OCI-LY1 (cell line): ENCODE measurements at regions not wholly inside any gene's neighbourhood (a gene's known extent, or its start where the extent isn't known, plus 50 kb on each side); places are given as distances from the start of the nearest gene placed in this dataset.

Source experiments
- H2AFZ ChIP-seq: fragments of 200-600 bp; sonication (generic), shearing (Covaris generic); 2 replicates; pipeline ENCODE4 v1.6.0; 2014; ENCODE audit warnings: antibody characterized with exemption, mild to moderate bottlenecking, low read length
- H3F3A ChIP-seq: fragments of 200-600 bp; sonication (generic), shearing (Covaris generic); 2 replicates; pipeline ENCODE4 v1.6.0; 2014; ENCODE audit warnings: mild to moderate bottlenecking, antibody characterized with exemption, low read length, moderate library complexity; ENCODE audit not compliant: insufficient read depth
- H3K27ac ChIP-seq: fragments of 200-600 bp; sonication (generic); 2 replicates; pipeline ENCODE4 v1.5.1; 2014; ENCODE audit warnings: low read length, mixed run types, mild to moderate bottlenecking, low read depth; ENCODE audit not compliant: poor library complexity, severe bottlenecking
- H3K27me3 ChIP-seq: fragments of 200-600 bp; sonication (generic); 2 replicates; pipeline ENCODE4 v1.6.0; 2014; ENCODE audit warnings: antibody characterized with exemption, mild to moderate bottlenecking, low read length, moderate library complexity; ENCODE audit not compliant: insufficient read depth
- H3K36me3 ChIP-seq: fragments of 200-600 bp; sonication (generic); 2 replicates; pipeline ENCODE4 v1.6.1; 2014; ENCODE audit warnings: mild to moderate bottlenecking, antibody characterized with exemption, low read length, moderate library complexity, mixed read lengths; ENCODE audit not compliant: insufficient read depth
- H3K4me1 ChIP-seq: fragments of 200-600 bp; sonication (generic); 2 replicates; pipeline ENCODE4 v1.5.1; 2014; ENCODE audit warnings: mild to moderate bottlenecking, low read length, moderate library complexity; ENCODE audit not compliant: insufficient read depth, severe bottlenecking
- H3K4me2 ChIP-seq: fragments of 200-600 bp; sonication (generic), shearing (Covaris generic); 2 replicates; pipeline ENCODE4 v1.6.1; 2014; ENCODE audit warnings: low read length
- H3K4me3 ChIP-seq: fragments of 200-600 bp; sonication (generic); 2 replicates; pipeline ENCODE4 v1.5.1; 2014; ENCODE audit warnings: low read length, low read depth, mild to moderate bottlenecking, mixed read lengths; ENCODE audit not compliant: poor library complexity, severe bottlenecking
- H3K79me2 ChIP-seq: fragments of 200-600 bp; shearing (Covaris generic); 2 replicates; pipeline ENCODE4 v1.6.1; 2016; ENCODE audit warnings: mixed run types, low read length, mixed read lengths; ENCODE audit not compliant: insufficient read depth
- H3K9ac ChIP-seq: fragments of 200-600 bp; sonication (generic), shearing (Covaris generic); 2 replicates; pipeline ENCODE4 v1.6.1; 2014; ENCODE audit warnings: mild to moderate bottlenecking, low read length, mixed read lengths
- H3K9me2 ChIP-seq: fragments of 200-600 bp; sonication (generic), shearing (Covaris generic); 2 replicates; pipeline ENCODE4 v1.6.1; 2014; ENCODE audit warnings: low read depth, mild to moderate bottlenecking, low read length, mixed read lengths
- H3K9me3 ChIP-seq: fragments of 200-600 bp; shearing (Covaris generic); 2 replicates; pipeline ENCODE4 v1.6.1; 2014; ENCODE audit warnings: low read length, mixed read lengths
- H4K20me1 ChIP-seq: fragments of 200-600 bp; sonication (generic), shearing (Covaris generic); 2 replicates; pipeline ENCODE4 v1.6.0; 2016; ENCODE audit warnings: mild to moderate bottlenecking, low read length; ENCODE audit not compliant: insufficient read depth
- CTCF ChIP-seq: fragments of 200-600 bp; sonication (generic), shearing (Covaris generic); IDR thresholded peaks from 2 replicates; pipeline ENCODE4 v1.5.1; 2017; ENCODE audit warnings: mild to moderate bottlenecking, antibody characterized with exemption, low read length, moderate library complexity, mixed read lengths
- EZH2 ChIP-seq: fragments of 200-600 bp; sonication (generic), shearing (Covaris generic); IDR thresholded peaks from 2 replicates; pipeline ENCODE4 v1.8.0; 2017; ENCODE audit warnings: borderline replicate concordance, mixed run types, mild to moderate bottlenecking, antibody characterized with exemption, low read length, moderate library complexity, mixed read lengths

- no peak overlapping the region for H3K9ac ChIP-seq
- no peaks in the 10 kb centered on the region for H3F3A ChIP-seq
- no peaks in the 10 kb centered on the region for H3K9me3 ChIP-seq
- H3K27me3 ChIP-seq: no peaks in the 10 kb centered on the region; the same call in 1 of the 2 replicates
- H2AFZ ChIP-seq: no peak overlapping the region
- no peaks in the 10 kb centered on the region for H3K36me3 ChIP-seq
- H3K27ac ChIP-seq: no peak overlapping the region
- H3K4me1 ChIP-seq: no peaks in the 10 kb centered on the region
- no peak for TF ChIP-seq EZH2
- no peak for TF ChIP-seq CTCF
- no peaks in the 10 kb centered on the region for H3K9me2 ChIP-seq
- no peaks in the 10 kb centered on the region for H4K20me1 ChIP-seq
- H3K4me2 ChIP-seq: no peak overlapping the region
- no peak overlapping the region for H3K4me3 ChIP-seq
- no peaks in the 10 kb centered on the region for H3K79me2 ChIP-seq
Observed at GRCh38 chr13:106636492-106636891, 68.6 kb upstream of the ARGLU1 start.

- Histone ChIP-seq H3K4me2 (no peak overlapping the region), H3K4me3 (no peak overlapping the region), H3K9me2 (no peaks in the 10 kb centered on the region), H3F3A (no peaks in the 10 kb centered on the region), H3K4me1 (no peaks in the 10 kb centered on the region), H3K9me3 (no peaks in the 10 kb centered on the region), H3K79me2 (no peaks in the 10 kb centered on the region), H3K9ac (no peak overlapping the region), H4K20me1 (no peaks in the 10 kb centered on the region), H2AFZ (no peak overlapping the region), H3K27me3 (no peaks in the 10 kb centered on the region; the same call in 1 of the 2 replicates), H3K27ac (no peak overlapping the region), H3K36me3 (no peaks in the 10 kb centered on the region)
- TF ChIP-seq CTCF (no peak), EZH2 (no peak)
Observed at GRCh38 chr13:106635616-106636015, 67.7 kb upstream of the ARGLU1 start.

- no peaks in the 10 kb centered on the region for H4K20me1 ChIP-seq
- H3F3A ChIP-seq: no peaks in the 10 kb centered on the region
- no peaks in the 10 kb centered on the region for H3K36me3 ChIP-seq
- no peaks in the 10 kb centered on the region for H3K4me1 ChIP-seq
- H3K27ac ChIP-seq: no peak overlapping the region
- TF ChIP-seq CTCF: no peak
- no peak for TF ChIP-seq EZH2
- H3K9ac ChIP-seq: no peak overlapping the region
- no peaks in the 10 kb centered on the region; the same call in 1 of the 2 replicates for H3K27me3 ChIP-seq
- H3K4me3 ChIP-seq: no peak overlapping the region
- no peaks in the 10 kb centered on the region for H3K9me2 ChIP-seq
- H3K79me2 ChIP-seq: no peaks in the 10 kb centered on the region
- H2AFZ ChIP-seq: no peak overlapping the region
- H3K9me3 ChIP-seq: no peaks in the 10 kb centered on the region
- H3K4me2 ChIP-seq: no peak overlapping the region
Observed at GRCh38 chr13:106633321-106633720, 65.4 kb upstream of the ARGLU1 start.
